HepG2 (cell line): ENCODE measurements at regions not wholly inside any gene's neighbourhood (a gene's known extent, or its start where the extent isn't known, plus 50 kb on each side); places are given as distances from the start of the nearest gene placed in this dataset.

ENCODE experiments used
- CC2D1A ChIP-seq: sonication (generic); formaldehyde crosslinking; IDR thresholded peaks from 2 replicates; pipeline ENCODE4 v1.8.1; 2023; ENCODE audit warnings: mild to moderate bottlenecking, missing genetic modification reagents
- GTF3A ChIP-seq: sonication (generic); formaldehyde crosslinking; conservative IDR thresholded peaks from 2 replicates; pipeline ENCODE4 v1.4.0; 2020; ENCODE audit warnings: mild to moderate bottlenecking, missing genetic modification reagents
- IKZF4 ChIP-seq: sonication (generic); formaldehyde crosslinking; IDR thresholded peaks from 2 replicates; pipeline ENCODE4 v1.5.1; 2020; ENCODE audit warnings: borderline replicate concordance, mild to moderate bottlenecking, low read depth, missing genetic modification reagents; ENCODE audit errors: not compliant biosample characterization
- SP4 ChIP-seq: sonication (generic); formaldehyde crosslinking; IDR thresholded peaks from 2 replicates; pipeline ENCODE4 v1.8.1; 2023; ENCODE audit warnings: mild to moderate bottlenecking, missing genetic modification reagents
- ZNF121 ChIP-seq: sonication (generic); formaldehyde crosslinking; IDR thresholded peaks from 2 replicates; pipeline ENCODE4 v1.5.0; 2020; ENCODE audit warnings: mild to moderate bottlenecking, missing genetic modification reagents
- TF ChIP-seq, protein P1 (sequence below): sonication (generic); IDR thresholded peaks from 2 replicates; pipeline ENCODE4 v1.6.1; 2016; ENCODE audit warnings: low read depth, borderline replicate concordance

DNA sequence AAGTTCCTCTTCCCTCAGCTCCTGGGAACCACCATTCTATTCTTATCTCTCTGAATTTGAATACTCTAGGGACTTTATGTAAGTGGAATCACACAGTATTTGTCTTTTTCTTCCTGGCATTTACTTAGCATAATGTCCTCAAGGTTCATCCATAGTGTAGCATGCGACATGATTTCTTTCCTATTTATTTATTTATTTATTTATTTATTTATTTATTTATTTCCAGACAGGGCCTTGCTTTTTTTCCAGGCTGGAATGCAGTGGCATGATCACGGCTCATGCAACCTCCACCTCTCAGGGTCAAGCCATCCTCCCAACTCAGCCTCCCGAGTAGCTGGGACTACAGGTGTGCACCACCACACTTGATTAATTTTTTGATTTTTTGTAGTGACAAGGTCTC is 142.1 kb downstream of the GPBP1 start (continued):
- TF ChIP-seq, protein P1, sequence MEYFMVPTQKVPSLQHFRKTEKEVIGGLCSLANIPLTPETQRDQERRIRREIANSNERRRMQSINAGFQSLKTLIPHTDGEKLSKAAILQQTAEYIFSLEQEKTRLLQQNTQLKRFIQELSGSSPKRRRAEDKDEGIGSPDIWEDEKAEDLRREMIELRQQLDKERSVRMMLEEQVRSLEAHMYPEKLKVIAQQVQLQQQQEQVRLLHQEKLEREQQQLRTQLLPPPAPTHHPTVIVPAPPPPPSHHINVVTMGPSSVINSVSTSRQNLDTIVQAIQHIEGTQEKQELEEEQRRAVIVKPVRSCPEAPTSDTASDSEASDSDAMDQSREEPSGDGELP, result no peak
- TF ChIP-seq ZNF121 (CRISPR knock-in tag), result no peak
- no peak for TF ChIP-seq SP4 (CRISPR knock-in tag)
- TF ChIP-seq IKZF4 (CRISPR knock-in tag), result no peak
- TF ChIP-seq GTF3A (CRISPR knock-in tag), result no peak
- TF ChIP-seq CC2D1A (CRISPR knock-in tag), result no peak
